ENCODE measurements at regions not wholly inside any gene's neighbourhood (a gene's known extent, or its start where the extent isn't known, plus 50 kb on each side); places are given as distances from the start of the nearest gene placed in this dataset.

- TF ChIP-seq ZFP30 (CRISPR knock-in tag; IDR thresholded peaks at IDR 0.05): no peak
- TF ChIP-seq OSR1 (CRISPR knock-in tag; IDR thresholded peaks at IDR 0.05): no peak
- TF ChIP-seq ARNTL (CRISPR knock-in tag; IDR thresholded peaks at IDR 0.05; ENCODE audit: borderline replicate concordance, low read depth): no peak
- TF ChIP-seq PPARA (CRISPR knock-in tag; IDR thresholded peaks at IDR 0.05; ENCODE audit: borderline replicate concordance): no peak
- TF ChIP-seq CREB5 (CRISPR knock-in tag; IDR thresholded peaks at IDR 0.05; ENCODE audit: low read depth): no peak
- TF ChIP-seq CSDC2 (CRISPR knock-in tag; IDR thresholded peaks at IDR 0.05): no peak
- TF ChIP-seq, protein P1, sequence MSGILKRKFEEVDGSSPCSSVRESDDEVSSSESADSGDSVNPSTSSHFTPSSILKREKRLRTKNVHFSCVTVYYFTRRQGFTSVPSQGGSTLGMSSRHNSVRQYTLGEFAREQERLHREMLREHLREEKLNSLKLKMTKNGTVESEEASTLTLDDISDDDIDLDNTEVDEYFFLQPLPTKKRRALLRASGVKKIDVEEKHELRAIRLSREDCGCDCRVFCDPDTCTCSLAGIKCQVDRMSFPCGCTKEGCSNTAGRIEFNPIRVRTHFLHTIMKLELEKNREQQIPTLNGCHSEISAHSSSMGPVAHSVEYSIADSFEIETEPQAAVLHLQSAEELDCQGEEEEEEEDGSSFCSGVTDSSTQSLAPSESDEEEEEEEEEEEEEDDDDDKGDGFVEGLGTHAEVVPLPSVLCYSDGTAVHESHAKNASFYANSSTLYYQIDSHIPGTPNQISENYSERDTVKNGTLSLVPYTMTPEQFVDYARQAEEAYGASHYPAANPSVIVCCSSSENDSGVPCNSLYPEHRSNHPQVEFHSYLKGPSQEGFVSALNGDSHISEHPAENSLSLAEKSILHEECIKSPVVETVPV (CRISPR knock-in tag; IDR thresholded peaks at IDR 0.05): no peak
- no peak for TF ChIP-seq PATZ1 (CRISPR knock-in tag; IDR thresholded peaks at IDR 0.05; ENCODE audit: borderline replicate concordance)
- no peak for TF ChIP-seq ZFP3 (CRISPR knock-in tag; IDR thresholded peaks at IDR 0.05)
- no peak for TF ChIP-seq TOX (CRISPR knock-in tag; IDR thresholded peaks at IDR 0.05; ENCODE audit: borderline replicate concordance)
- no peak for TF ChIP-seq ZNF8 (CRISPR knock-in tag; IDR thresholded peaks at IDR 0.05)
- TF ChIP-seq, protein P2, sequence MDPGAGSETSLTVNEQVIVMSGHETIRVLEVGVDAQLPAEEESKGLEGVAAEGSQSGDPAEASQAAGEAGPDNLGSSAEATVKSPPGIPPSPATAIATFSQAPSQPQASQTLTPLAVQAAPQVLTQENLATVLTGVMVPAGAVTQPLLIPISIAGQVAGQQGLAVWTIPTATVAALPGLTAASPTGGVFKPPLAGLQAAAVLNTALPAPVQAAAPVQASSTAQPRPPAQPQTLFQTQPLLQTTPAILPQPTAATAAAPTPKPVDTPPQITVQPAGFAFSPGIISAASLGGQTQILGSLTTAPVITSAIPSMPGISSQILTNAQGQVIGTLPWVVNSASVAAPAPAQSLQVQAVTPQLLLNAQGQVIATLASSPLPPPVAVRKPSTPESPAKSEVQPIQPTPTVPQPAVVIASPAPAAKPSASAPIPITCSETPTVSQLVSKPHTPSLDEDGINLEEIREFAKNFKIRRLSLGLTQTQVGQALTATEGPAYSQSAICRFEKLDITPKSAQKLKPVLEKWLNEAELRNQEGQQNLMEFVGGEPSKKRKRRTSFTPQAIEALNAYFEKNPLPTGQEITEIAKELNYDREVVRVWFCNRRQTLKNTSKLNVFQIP (CRISPR knock-in tag; IDR thresholded peaks at IDR 0.05; ENCODE audit: borderline replicate concordance, low read depth): no peak
These were observed 52.2 kb upstream of the OSBPL11 start for GRCh38 chr3:125647318-125648014.
